ENCODE measurements at regions not wholly inside any gene's neighbourhood (a gene's known extent, or its start where the extent isn't known, plus 50 kb on each side); places are given as distances from the start of the nearest gene placed in this dataset.

DNA sequence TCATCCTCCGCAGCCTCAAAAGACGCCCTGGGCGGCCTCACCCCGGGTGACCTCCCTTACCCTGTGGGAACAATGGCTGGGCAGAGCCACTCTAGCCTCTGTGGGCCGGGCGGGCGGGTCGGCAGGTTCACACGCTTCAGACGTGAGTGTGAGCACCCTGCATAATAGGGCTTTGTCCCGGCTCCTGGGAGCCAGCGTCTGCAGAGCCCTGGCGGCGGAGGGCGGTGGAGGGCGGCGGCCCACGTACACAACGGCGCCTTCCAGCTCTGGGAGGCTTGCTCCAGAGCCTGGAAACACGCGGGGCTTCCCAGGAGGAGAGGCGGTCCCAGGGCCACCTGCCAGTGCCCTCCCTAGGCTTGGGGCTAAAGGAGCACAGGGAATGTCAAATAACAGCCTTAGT is 205.6 kb downstream of the BCL11B start:
- TF ChIP-seq RAD21 (IDR thresholded peaks at IDR 0.05; ENCODE audit: low read depth), result no peak
- TF ChIP-seq YY1 (IDR thresholded peaks at IDR 0.05; ENCODE audit: low read depth), result no peak
- no peak for TF ChIP-seq REST (IDR thresholded peaks at IDR 0.05; ENCODE audit: low read depth)
- TF ChIP-seq TEAD4 (IDR thresholded peaks at IDR 0.05), result no peak
- no peak for TF ChIP-seq TCF12 (IDR thresholded peaks at IDR 0.05; ENCODE audit: low read depth)
- no peak for TF ChIP-seq CEBPB (IDR thresholded peaks at IDR 0.05)
- TF ChIP-seq TAF1 (IDR thresholded peaks at IDR 0.05; ENCODE audit: low read depth), result no peak
- no peak for TF ChIP-seq FOXM1 (IDR thresholded peaks at IDR 0.05; ENCODE audit: borderline replicate concordance, low read depth)
- TF ChIP-seq MAX (IDR thresholded peaks at IDR 0.05), result no peak
- TF ChIP-seq EGR1 (IDR thresholded peaks at IDR 0.05), result no peak
- TF ChIP-seq NFIC (IDR thresholded peaks at IDR 0.05), result no peak
- TF ChIP-seq CREB1 (IDR thresholded peaks at IDR 0.05; ENCODE audit: low read depth), result no peak
- TF ChIP-seq EP300 (IDR thresholded peaks at IDR 0.05; ENCODE audit: borderline replicate concordance), result no peak
